CD4-positive, CD25-positive, alpha-beta regulatory T cell (primary cell): ENCODE measurements at regions not wholly inside any gene's neighbourhood (a gene's known extent, or its start where the extent isn't known, plus 50 kb on each side); places are given as distances from the start of the nearest gene placed in this dataset.

ENCODE experiments used
- ATAC-seq, 2 donors: fragments of 150-1000 bp; cut with Tn5 transposase; one replicate each; pipeline ENCODE4 v1.10.0; 2021; ENCODE audit warnings: low read depth in 2 of 2, moderate number of reproducible peaks in 2 of 2, moderate library complexity in 1 of 2
- DNase-seq, 3 donors: peaks; one replicate each; pipeline versions ENCODE4 v3.0.0 to v3.0.0-alpha.2; 2012 to 2022; ENCODE audit warnings: mixed read lengths in 1 of 3
- H3K27ac ChIP-seq: one replicate; pipeline ENCODE4 v1.7.0; 2013; ENCODE audit warnings: mild to moderate bottlenecking, low read length; ENCODE audit not compliant: insufficient read depth, poor library complexity, severe bottlenecking
- H3K27me3 ChIP-seq: one replicate; pipeline ENCODE4 v1.7.0; 2013; ENCODE audit warnings: low read length; ENCODE audit not compliant: control insufficient read depth, insufficient read depth
- H3K36me3 ChIP-seq: one replicate; pipeline ENCODE4 v1.7.0; 2013; ENCODE audit warnings: mild to moderate bottlenecking, low read length, moderate library complexity; ENCODE audit not compliant: control insufficient read depth, insufficient read depth
- H3K4me1 ChIP-seq: 2 replicates; pipeline ENCODE4 v1.7.0; 2013; ENCODE audit warnings: mild to moderate bottlenecking, low read length; ENCODE audit not compliant: insufficient read depth, control insufficient read depth, poor library complexity, severe bottlenecking
- H3K4me3 ChIP-seq: one replicate; pipeline ENCODE4 v1.7.0; 2013; ENCODE audit warnings: low read depth, mild to moderate bottlenecking, low read length, moderate library complexity
- H3K9me3 ChIP-seq, 2 experiments: 1 replicate in 1 of 2; 2 replicates in 1 of 2; pipeline ENCODE4 v1.7.0; 2013; ENCODE audit warnings: low read length in 2 of 2, mild to moderate bottlenecking in 1 of 2, moderate library complexity in 1 of 2; ENCODE audit not compliant: control insufficient read depth in 2 of 2
- H3K27ac Mint-ChIP-seq, 3 donors: one replicate each; pipeline ENCODE4 v1.8.0; 2020 to 2022; ENCODE audit warnings: mild to moderate bottlenecking in 3 of 3, mixed read lengths in 3 of 3, moderate library complexity in 2 of 3
- H3K27me3 Mint-ChIP-seq: one replicate; pipeline ENCODE4 v1.8.0; 2022; ENCODE audit warnings: mild to moderate bottlenecking, mixed read lengths
- H3K36me3 Mint-ChIP-seq: one replicate; pipeline ENCODE4 v1.8.0; 2020; ENCODE audit warnings: mixed read lengths
- H3K4me1 Mint-ChIP-seq, 4 donors: one replicate each; pipeline ENCODE4 v1.8.0; 2020 to 2022; ENCODE audit warnings: mixed read lengths in 4 of 4, mild to moderate bottlenecking in 1 of 4
- H3K4me3 Mint-ChIP-seq, 4 donors: one replicate each; pipeline ENCODE4 v1.8.0; 2020 to 2022; ENCODE audit warnings: mild to moderate bottlenecking in 4 of 4, mixed read lengths in 4 of 4, moderate library complexity in 3 of 4
- H3K9me3 Mint-ChIP-seq, 7 donors: one replicate each; pipeline ENCODE4 v1.8.0; 2020 to 2022; ENCODE audit warnings: mixed read lengths in 7 of 7, mild to moderate bottlenecking in 3 of 7, moderate library complexity in 2 of 7

DNA sequence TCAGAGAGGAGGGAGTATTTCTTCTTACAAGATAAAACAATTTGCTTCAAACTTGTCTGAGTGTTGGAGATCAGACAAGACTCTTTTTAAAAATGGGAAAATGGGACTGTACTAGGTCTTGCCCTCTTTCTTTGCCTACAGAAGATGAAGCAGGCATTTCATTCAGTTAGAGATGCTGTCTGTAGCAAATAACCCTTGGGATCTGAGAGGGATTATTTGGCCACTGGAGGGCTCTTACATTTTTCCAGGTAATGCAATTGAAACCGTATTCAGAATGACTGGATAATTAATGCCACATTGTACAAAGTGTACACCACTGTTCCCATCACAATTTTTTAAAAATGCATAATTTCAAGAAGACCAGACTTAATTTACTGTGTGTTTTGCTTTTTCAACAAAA lies 258.5 kb upstream of the KIRREL3 start:
- DNase-seq = no peak
- Histone ChIP-seq H3K36me3 (no peaks in the 10 kb centered on the region), H3K4me3 (no peak overlapping the region), H3K27me3 (no peaks in the 10 kb centered on the region), H3K9me3 (no peaks in the 10 kb centered on the region), H3K27ac (no peak overlapping the region), H3K4me1 (no peaks in the 10 kb centered on the region)
- H3K36me3 Mint-ChIP-seq = no peaks in the 10 kb centered on the region
- ATAC-seq = no peak
- H3K4me1 Mint-ChIP-seq = no peaks in the 10 kb centered on the region
- no peaks in the 10 kb centered on the region for H3K27me3 Mint-ChIP-seq
- H3K4me3 Mint-ChIP-seq = no peak overlapping the region
- peaks cover 0 to 4% (median 0%) of the 10 kb centered on the region in 7 donors for H3K9me3 Mint-ChIP-seq
- no peak overlapping the region for H3K27ac Mint-ChIP-seq

DNA sequence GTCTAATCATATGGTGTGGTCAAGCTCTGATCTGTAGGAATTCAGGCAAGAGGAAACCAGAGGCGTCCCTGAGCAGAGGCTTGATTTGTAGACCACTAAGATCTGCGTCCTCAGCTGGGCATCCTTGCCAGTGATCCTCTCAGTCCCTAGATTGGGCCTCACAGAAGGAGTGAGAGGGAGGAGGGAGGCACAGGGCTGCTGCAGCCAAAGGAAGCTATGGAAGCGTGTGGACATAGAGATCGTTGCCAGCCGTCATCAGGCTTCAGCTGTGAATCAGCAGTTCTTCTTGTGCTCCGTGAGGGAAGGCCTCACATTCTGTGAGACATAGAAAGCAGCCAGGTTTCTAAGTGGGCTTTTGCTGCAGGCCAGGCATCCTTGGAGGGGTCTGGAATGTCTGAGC lies 254.6 kb upstream of the KIRREL3 start:
- H3K4me1 Mint-ChIP-seq = no peaks in the 10 kb centered on the region
- no peaks in the 10 kb centered on the region for H3K27me3 Mint-ChIP-seq
- H3K9me3 Mint-ChIP-seq = peaks cover 0 to 3% (median 0%) of the 10 kb centered on the region in 7 donors
- Histone ChIP-seq H3K36me3 (no peaks in the 10 kb centered on the region), H3K9me3 (no peaks in the 10 kb centered on the region), H3K4me1 (no peaks in the 10 kb centered on the region), H3K27ac (no peak overlapping the region), H3K4me3 (no peak overlapping the region), H3K27me3 (no peaks in the 10 kb centered on the region)
- H3K27ac Mint-ChIP-seq = no peak overlapping the region
- no peak overlapping the region for H3K4me3 Mint-ChIP-seq
- DNase-seq = no peak
- ATAC-seq = no peak
- no peaks in the 10 kb centered on the region for H3K36me3 Mint-ChIP-seq

DNA sequence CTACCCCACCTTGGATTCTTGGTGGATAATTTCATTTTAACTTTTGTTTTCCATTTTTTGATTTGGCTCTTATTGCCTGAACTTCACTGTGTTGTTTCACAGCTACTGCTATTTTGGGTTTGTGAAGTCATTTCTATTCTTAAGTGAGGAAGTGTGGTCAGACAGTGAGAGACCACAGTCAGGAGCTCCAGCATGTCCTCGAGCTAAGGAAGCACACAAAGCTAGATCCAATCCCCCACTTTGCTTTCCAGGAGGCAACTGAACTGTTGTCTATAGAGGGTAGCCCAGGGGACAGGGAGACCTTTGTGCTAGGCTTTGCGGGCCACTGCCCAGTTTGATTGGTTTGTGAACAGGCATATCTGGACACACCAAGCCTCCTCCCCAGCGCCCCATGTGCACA lies 251.8 kb upstream of the KIRREL3 start:
- Mint-ChIP-seq H3K27ac (no peak overlapping the region), H3K9me3 (peaks cover 0 to 2% (median 0%) of the 10 kb centered on the region in 7 donors), H3K4me1 (no peaks in the 10 kb centered on the region), H3K27me3 (no peaks in the 10 kb centered on the region), H3K4me3 (no peak overlapping the region), H3K36me3 (no peaks in the 10 kb centered on the region)
- Histone ChIP-seq H3K9me3 (no peaks in the 10 kb centered on the region), H3K27ac (no peak overlapping the region), H3K36me3 (no peaks in the 10 kb centered on the region), H3K4me1 (no peaks in the 10 kb centered on the region), H3K4me3 (no peak overlapping the region), H3K27me3 (no peaks in the 10 kb centered on the region)
- ATAC-seq (no peak), DNase-seq (no peak)

DNA sequence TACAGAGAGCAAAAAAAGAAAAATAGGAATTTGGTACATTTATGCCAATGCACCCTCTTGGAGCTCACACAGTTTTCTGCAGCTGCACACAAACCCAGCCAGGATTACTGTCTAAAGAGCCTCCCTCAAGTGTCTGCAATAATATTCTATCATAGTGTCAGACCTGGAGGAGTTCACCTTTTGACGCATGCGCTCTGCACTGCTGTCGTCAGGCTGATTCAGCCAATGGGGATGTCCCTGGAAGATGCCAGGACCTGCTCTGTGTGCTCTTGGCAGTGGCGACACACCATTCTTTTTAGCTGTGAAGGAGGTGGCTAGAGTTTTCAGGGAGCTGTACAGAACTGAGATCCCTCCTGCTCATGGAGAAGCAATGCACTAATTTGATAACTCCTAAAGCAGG lies 249.0 kb upstream of the KIRREL3 start:
- no peaks in the 10 kb centered on the region for H3K27me3 Mint-ChIP-seq
- H3K36me3 Mint-ChIP-seq = no peaks in the 10 kb centered on the region
- Histone ChIP-seq H3K4me3 (no peak overlapping the region), H3K36me3 (no peaks in the 10 kb centered on the region), H3K27me3 (no peaks in the 10 kb centered on the region), H3K27ac (no peak overlapping the region), H3K9me3 (no peaks in the 10 kb centered on the region), H3K4me1 (no peaks in the 10 kb centered on the region)
- peaks cover 0 to 2% (median 0%) of the 10 kb centered on the region in 7 donors for H3K9me3 Mint-ChIP-seq
- no peak overlapping the region for H3K4me3 Mint-ChIP-seq
- no peak overlapping the region for H3K27ac Mint-ChIP-seq
- no peaks in the 10 kb centered on the region for H3K4me1 Mint-ChIP-seq
- DNase-seq (no peak), ATAC-seq (no peak)

DNA sequence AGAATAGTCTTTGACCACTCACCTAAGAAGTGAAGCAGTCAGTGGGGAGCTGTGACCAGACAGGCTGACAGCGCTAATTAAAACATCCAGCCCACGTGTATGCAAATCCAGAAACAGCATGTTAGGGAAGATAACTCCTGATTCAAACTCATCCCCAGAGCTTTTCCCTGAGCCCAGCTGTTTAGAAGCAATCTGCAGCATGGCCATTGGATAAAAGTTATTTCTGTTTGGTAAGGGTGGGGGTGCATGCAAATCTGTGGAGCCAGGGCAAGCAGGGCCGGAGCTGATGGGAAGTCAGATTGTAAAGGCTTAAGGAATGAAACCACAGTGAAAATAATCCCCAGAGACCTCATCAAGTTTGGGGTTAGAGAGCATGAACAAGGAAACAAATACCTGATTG lies 247.9 kb upstream of the KIRREL3 start:
- H3K36me3 Mint-ChIP-seq = no peaks in the 10 kb centered on the region
- H3K4me3 ChIP-seq = no peak overlapping the region
- ATAC-seq = no peak
- no peak overlapping the region for H3K4me3 Mint-ChIP-seq
- H3K9me3 Mint-ChIP-seq = peaks cover 0 to 4% (median 0%) of the 10 kb centered on the region in 7 donors
- no peaks in the 10 kb centered on the region for H3K4me1 Mint-ChIP-seq
- DNase-seq = no peak
- H3K27ac Mint-ChIP-seq = no peak overlapping the region
- H3K27me3 ChIP-seq = no peaks in the 10 kb centered on the region
- H3K27me3 Mint-ChIP-seq = no peaks in the 10 kb centered on the region
- no peaks in the 10 kb centered on the region for H3K4me1 ChIP-seq
- H3K9me3 ChIP-seq = no peaks in the 10 kb centered on the region
- H3K27ac ChIP-seq = no peak overlapping the region
- H3K36me3 ChIP-seq = no peaks in the 10 kb centered on the region

DNA sequence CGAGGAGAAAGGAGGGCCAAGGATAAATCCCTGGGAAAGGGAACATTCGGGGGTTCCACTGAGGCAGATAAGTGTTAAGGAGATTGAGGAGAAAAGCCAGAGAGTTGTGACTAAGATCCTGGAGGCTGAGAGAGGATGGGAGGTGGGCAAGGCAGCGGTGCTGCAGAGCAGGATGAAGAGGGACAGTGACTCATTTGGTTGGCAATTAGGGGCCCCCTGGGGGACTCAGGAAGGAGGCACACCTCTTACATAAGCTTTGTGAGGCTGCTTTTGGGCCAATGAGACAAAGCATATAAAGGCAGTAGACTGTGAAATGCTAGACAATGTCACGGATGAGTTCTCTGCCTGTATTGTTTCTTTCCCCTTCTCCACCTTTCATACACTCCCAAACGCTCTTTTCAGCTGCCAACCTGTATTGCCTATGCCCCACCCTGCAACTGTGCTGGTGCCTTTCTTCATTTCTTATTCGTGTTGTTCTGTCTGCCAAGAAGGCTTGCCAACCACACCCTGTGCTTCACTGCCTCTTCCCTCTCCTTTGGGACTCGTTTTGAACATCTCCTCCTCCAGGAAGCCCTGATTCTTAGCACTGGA lies 246.8 kb upstream of the KIRREL3 start:
- H3K27me3 Mint-ChIP-seq = no peaks in the 10 kb centered on the region
- H3K4me3 ChIP-seq = no peak overlapping the region
- H3K4me1 ChIP-seq = no peaks in the 10 kb centered on the region
- ATAC-seq (no peak), DNase-seq (no peak)
- no peaks in the 10 kb centered on the region for H3K27me3 ChIP-seq
- no peaks in the 10 kb centered on the region for H3K4me1 Mint-ChIP-seq
- H3K27ac ChIP-seq = no peak overlapping the region
- H3K9me3 Mint-ChIP-seq = peaks cover 0 to 4% (median 0%) of the 10 kb centered on the region in 7 donors
- no peak overlapping the region for H3K4me3 Mint-ChIP-seq
- H3K27ac Mint-ChIP-seq = no peak overlapping the region
- no peaks in the 10 kb centered on the region for H3K9me3 ChIP-seq
- no peaks in the 10 kb centered on the region for H3K36me3 Mint-ChIP-seq
- H3K36me3 ChIP-seq = no peaks in the 10 kb centered on the region

DNA sequence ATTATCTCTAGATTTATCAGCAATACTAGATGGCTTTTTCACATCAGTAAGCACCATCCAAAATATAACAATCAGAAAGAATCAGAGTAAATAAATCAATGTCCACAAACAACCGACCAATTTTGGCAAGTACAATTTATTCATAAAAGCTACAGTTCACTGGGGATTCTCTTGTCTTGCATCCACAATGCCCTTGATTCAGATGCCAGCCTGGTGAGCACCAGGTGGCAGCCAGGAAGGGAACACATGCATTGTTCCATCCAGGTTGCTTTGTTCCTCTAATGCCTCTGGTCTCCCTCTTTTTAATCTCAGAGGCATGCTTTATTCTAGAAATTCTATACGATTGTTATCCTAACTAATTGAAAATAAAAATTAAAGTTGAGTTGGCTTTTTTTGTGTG lies 242.1 kb upstream of the KIRREL3 start:
- H3K27ac ChIP-seq = no peak overlapping the region
- Mint-ChIP-seq H3K4me3 (no peak overlapping the region), H3K27me3 (no peaks in the 10 kb centered on the region), H3K27ac (no peak overlapping the region), H3K4me1 (no peaks in the 10 kb centered on the region), H3K36me3 (no peaks in the 10 kb centered on the region), H3K9me3 (peaks cover 0 to 4% (median 0%) of the 10 kb centered on the region in 7 donors)
- no peaks in the 10 kb centered on the region for H3K9me3 ChIP-seq
- H3K4me3 ChIP-seq = no peak overlapping the region
- ATAC-seq (no peak), DNase-seq (no peak)
- H3K36me3 ChIP-seq = no peaks in the 10 kb centered on the region
- no peaks in the 10 kb centered on the region for H3K27me3 ChIP-seq
- H3K4me1 ChIP-seq = no peaks in the 10 kb centered on the region

DNA sequence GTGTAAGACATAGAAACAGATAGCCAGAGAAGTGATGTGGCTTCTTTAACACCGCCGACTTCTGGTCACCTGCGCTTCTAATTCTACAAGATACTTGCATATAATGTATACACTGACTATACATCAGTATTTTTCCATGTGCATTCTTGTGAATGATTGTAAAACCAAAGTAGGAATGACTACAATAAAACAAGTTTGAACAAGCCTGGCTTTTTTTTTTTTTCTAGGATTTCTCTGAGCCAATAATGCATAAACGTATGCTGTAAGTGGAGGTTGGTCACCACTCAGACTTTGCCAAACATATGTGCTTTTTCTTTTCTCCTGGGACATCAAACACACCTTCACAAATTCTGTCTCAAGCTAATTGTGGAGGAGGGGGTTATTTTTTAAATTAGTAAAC lies 237.8 kb upstream of the KIRREL3 start:
- Histone ChIP-seq H3K36me3 (no peaks in the 10 kb centered on the region), H3K27me3 (no peaks in the 10 kb centered on the region), H3K4me1 (no peaks in the 10 kb centered on the region), H3K27ac (no peak overlapping the region), H3K4me3 (no peak overlapping the region), H3K9me3 (no peaks in the 10 kb centered on the region)
- Mint-ChIP-seq H3K9me3 (peaks cover 0 to 2% (median 0%) of the 10 kb centered on the region in 7 donors), H3K4me3 (no peak overlapping the region), H3K4me1 (no peaks in the 10 kb centered on the region), H3K27me3 (no peaks in the 10 kb centered on the region), H3K36me3 (no peaks in the 10 kb centered on the region), H3K27ac (no peak overlapping the region)
- ATAC-seq (no peak), DNase-seq (no peak)
